Parathyroid adenoma (tissue), 2 donors: ENCODE measurements at regions not wholly inside any gene's neighbourhood (a gene's known extent, or its start where the extent isn't known, plus 50 kb on each side); places are given as distances from the start of the nearest gene placed in this dataset.

Experiments
- H2AFZ ChIP-seq: fragments of 300-600 bp; sonication (generic); one replicate; pipeline ENCODE4 v1.7.0; 2017; ENCODE audit warnings: antibody characterized with exemption, mild to moderate bottlenecking
- H3K27ac ChIP-seq: fragments of 300-600 bp; sonication (generic); one replicate; pipeline ENCODE4 v1.7.0; 2017
- H3K27me3 ChIP-seq: fragments of 300-600 bp; sonication (generic); one replicate; pipeline ENCODE4 v1.7.0; 2017; ENCODE audit warnings: low read length; ENCODE audit not compliant: control insufficient read depth, insufficient read depth
- H3K36me3 ChIP-seq: fragments of 300-600 bp; sonication (generic); one replicate; pipeline ENCODE4 v1.7.0; 2017; ENCODE audit warnings: low read length; ENCODE audit not compliant: control insufficient read depth, insufficient read depth
- H3K4me1 ChIP-seq: fragments of 300-600 bp; sonication (generic); one replicate; pipeline ENCODE4 v1.7.0; 2017; ENCODE audit warnings: control low read depth
- H3K4me2 ChIP-seq: fragments of 300-600 bp; sonication (generic); one replicate; pipeline ENCODE4 v1.7.0; 2017; ENCODE audit warnings: low read length
- H3K4me3 ChIP-seq: fragments of 300-600 bp; sonication (generic); one replicate; pipeline ENCODE4 v1.7.0; 2017; ENCODE audit warnings: low read depth, low read length
- H3K79me2 ChIP-seq: fragments of 300-600 bp; sonication (generic); one replicate; pipeline ENCODE4 v1.7.0; 2017; ENCODE audit warnings: control low read depth
- H3K9ac ChIP-seq: fragments of 300-600 bp; sonication (generic); one replicate; pipeline ENCODE4 v1.7.0; 2017; ENCODE audit warnings: mild to moderate bottlenecking
- H3K9me3 ChIP-seq: fragments of 300-600 bp; sonication (generic); one replicate; pipeline ENCODE4 v1.7.0; 2017; ENCODE audit warnings: low read length; ENCODE audit not compliant: control insufficient read depth
- CTCF ChIP-seq: fragments of 300-600 bp; sonication (generic); IDR thresholded peaks from one replicate; pipeline ENCODE4 v1.7.0; 2017; ENCODE audit warnings: antibody characterized with exemption, mild to moderate bottlenecking
- donor health status: primary hyperparathyroidism.

- no peaks in the 10 kb centered on the region for H3K9me3 ChIP-seq
- no peak overlapping the region for H3K4me2 ChIP-seq
- no peak overlapping the region for H3K9ac ChIP-seq
- no peaks in the 10 kb centered on the region for H3K27me3 ChIP-seq
- no peaks in the 10 kb centered on the region for H3K4me1 ChIP-seq
- no peak overlapping the region for H3K27ac ChIP-seq
- H3K4me3 ChIP-seq = no peak overlapping the region
- no peak for TF ChIP-seq CTCF
- no peaks in the 10 kb centered on the region for H3K36me3 ChIP-seq
- H3K79me2 ChIP-seq = no peaks in the 10 kb centered on the region
- no peak overlapping the region for H2AFZ ChIP-seq
Measured at GRCh38 chrX:125713633-125714032, 394.0 kb downstream of the TEX13C start.

GRCh38 chrX:125727117-125727516, 407.4 kb downstream of the TEX13C start:
- H3K79me2 ChIP-seq = no peaks in the 10 kb centered on the region
- no peaks in the 10 kb centered on the region for H3K9me3 ChIP-seq
- H2AFZ ChIP-seq = no peak overlapping the region
- no peaks in the 10 kb centered on the region for H3K36me3 ChIP-seq
- TF ChIP-seq CTCF = no peak
- H3K4me2 ChIP-seq = no peak overlapping the region
- no peak overlapping the region for H3K27ac ChIP-seq
- H3K9ac ChIP-seq = no peak overlapping the region
- H3K4me3 ChIP-seq = no peak overlapping the region
- H3K27me3 ChIP-seq = no peaks in the 10 kb centered on the region
- H3K4me1 ChIP-seq = no peaks in the 10 kb centered on the region

- H3K4me1 ChIP-seq = no peaks in the 10 kb centered on the region
- no peak overlapping the region for H3K9ac ChIP-seq
- no peak overlapping the region for H3K4me2 ChIP-seq
- no peaks in the 10 kb centered on the region for H3K36me3 ChIP-seq
- H3K27me3 ChIP-seq = no peaks in the 10 kb centered on the region
- no peaks in the 10 kb centered on the region for H3K9me3 ChIP-seq
- H2AFZ ChIP-seq = no peak overlapping the region
- no peak for TF ChIP-seq CTCF
- no peak overlapping the region for H3K27ac ChIP-seq
- H3K4me3 ChIP-seq = no peak overlapping the region
- no peaks in the 10 kb centered on the region for H3K79me2 ChIP-seq
Measured at GRCh38 chrX:125736008-125736729, 416.5 kb downstream of the TEX13C start.

- Histone ChIP-seq H2AFZ (no peak overlapping the region), H3K79me2 (no peaks in the 10 kb centered on the region), H3K36me3 (no peaks in the 10 kb centered on the region), H3K9me3 (no peaks in the 10 kb centered on the region), H3K4me1 (no peaks in the 10 kb centered on the region), H3K27me3 (no peaks in the 10 kb centered on the region), H3K27ac (no peak overlapping the region), H3K9ac (no peak overlapping the region), H3K4me3 (no peak overlapping the region), H3K4me2 (no peak overlapping the region)
- TF ChIP-seq CTCF = no peak
Measured at GRCh38 chrX:125742811-125743210, 423.1 kb downstream of the TEX13C start.

GRCh38 chrX:125744914-125745313, 421.2 kb downstream of the DCAF12L2 start:
- Histone ChIP-seq H3K4me1 (no peaks in the 10 kb centered on the region), H3K27me3 (no peaks in the 10 kb centered on the region), H2AFZ (no peak overlapping the region), H3K4me2 (no peak overlapping the region), H3K27ac (no peak overlapping the region), H3K4me3 (no peak overlapping the region), H3K9me3 (no peaks in the 10 kb centered on the region), H3K79me2 (no peaks in the 10 kb centered on the region), H3K36me3 (no peaks in the 10 kb centered on the region), H3K9ac (no peak overlapping the region)
- TF ChIP-seq CTCF = no peak
